GM19438 (cell line): ENCODE measurements at regions not wholly inside any gene's neighbourhood (a gene's known extent, or its start where the extent isn't known, plus 50 kb on each side); places are given as distances from the start of the nearest gene placed in this dataset.

Experiments
- ATAC-seq: cut with Tn5 transposase; IDR thresholded peaks from one replicate; pipeline ENCODE4 v1.9.1; 2021; ENCODE audit warnings: low read depth; ENCODE audit not compliant: unreplicated experiment

- no peak for ATAC-seq
Measured at GRCh38 chr3:28726840-28727239, 378.2 kb upstream of the AZI2 start.

- no peak for ATAC-seq
Measured at GRCh38 chr3:28727307-28727706, 378.7 kb upstream of the AZI2 start.

DNA sequence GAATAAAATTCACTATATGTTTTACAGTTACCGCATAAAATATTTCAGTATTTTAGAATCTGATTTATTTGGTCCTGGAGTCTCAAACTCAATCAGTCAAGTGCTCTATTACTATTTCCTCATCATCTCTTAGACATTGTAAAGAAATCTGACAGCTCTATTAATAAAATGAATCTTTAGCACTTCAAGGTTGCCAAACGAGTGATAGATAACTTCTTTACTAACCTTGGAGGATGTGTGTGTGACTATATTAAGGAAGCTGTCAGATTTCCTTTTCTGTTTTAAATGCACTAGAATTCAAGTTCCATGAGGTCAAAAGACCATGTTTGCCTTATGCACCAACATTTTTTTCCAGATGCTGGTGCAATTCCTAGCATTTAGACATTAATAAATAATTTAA, 389.8 kb upstream of the AZI2 start:
- no peak for ATAC-seq

- no peak for ATAC-seq
Measured at GRCh38 chr3:28739647-28740046, 391.0 kb upstream of the AZI2 start.

DNA sequence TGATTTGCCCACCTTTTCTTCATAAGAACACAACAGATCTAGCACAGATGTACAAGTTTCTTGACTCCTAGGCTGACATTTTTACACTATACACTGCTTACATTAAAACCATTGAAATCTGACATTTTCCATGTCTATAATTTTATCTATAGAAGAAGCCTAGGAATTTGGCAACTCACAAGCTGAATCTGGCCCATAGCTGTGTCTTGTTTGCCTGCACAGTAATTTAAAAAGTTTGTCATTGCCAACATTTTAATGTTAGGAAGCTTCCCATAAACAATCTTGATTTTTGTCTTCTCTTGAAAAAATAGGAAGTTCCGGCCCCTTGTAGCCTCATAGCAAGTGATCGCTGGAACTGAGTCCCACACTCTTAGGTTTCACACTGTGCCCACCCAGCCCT, 394.6 kb upstream of the AZI2 start:
- no peak for ATAC-seq

- ATAC-seq = no peak
Measured at GRCh38 chr3:28743831-28744230, 395.2 kb upstream of the AZI2 start.

DNA sequence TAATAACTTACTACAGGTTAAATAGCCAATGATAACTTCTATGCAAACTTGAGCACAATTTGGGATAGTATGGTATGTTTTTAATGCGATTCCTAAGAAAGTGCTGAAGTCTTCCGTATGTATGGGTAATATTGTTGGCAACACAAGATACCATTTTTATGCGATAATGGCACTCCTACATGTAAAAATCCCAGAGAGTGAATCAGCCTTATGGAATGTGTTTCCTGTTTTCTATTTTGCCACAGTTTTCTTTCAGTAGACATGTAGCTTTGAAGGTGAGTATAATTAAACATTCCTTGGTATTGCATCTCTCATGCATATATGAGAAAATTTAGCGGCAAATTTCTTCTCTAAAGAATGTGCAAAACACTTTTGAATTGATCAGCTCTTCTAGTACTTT, 396.8 kb upstream of the AZI2 start:
- ATAC-seq = no peak

DNA sequence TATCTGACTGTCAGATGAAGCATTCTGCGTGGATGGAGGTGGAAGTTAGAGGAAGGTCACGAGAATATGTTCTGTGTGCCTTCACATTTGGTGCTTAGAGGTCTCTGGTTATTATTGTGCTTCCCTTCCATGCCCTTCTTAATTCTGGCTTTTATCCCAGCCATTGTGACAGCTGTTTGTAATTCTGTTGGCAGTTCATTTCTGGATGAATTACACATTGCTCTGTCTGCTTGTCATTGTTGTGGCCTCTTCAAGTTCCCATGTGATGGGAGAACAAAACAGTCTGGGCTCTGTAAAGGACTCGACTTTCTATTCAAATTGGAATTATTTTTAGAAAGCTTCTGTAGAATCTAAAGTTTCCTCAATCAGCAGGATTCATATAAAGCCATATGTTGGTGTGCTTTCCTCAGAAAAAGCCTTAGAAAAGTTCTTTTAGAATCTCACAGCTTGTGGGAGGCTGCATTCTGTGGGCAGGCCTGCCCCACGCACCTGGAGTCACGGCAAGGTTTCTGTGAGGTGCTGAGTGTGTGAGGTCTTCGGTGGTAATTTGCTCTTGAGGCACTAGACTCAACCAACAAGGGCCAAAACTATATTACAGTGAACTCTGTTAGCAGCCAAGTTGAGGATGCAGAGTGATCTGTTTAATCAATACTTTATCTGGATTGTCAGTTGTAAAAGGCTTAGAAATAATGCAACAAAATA, 397.4 kb upstream of the AZI2 start:
- no peak for ATAC-seq

DNA sequence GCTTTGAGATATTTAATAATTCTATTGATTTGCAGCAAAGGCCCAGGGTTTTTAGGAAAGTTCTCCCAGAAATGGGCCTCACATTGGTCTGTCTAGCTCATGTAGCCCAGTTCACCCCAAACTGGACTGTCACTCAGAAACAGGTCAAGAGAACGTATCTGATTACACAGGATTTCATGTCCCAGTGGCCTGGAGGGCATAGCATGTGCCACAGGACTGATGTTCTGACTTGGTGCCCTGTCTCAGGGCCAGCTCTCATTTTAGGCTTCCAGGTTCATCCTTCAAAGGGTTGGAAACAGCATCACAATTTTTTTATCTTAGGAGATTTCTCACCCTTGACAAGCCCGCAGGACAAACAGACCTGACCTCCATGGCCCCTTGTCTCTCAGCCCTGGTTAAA, 398.4 kb upstream of the AZI2 start:
- no peak for ATAC-seq

- ATAC-seq = no peak
Measured at GRCh38 chr3:28751864-28752263, 403.2 kb upstream of the AZI2 start.

- ATAC-seq = no peak
Measured at GRCh38 chr3:28752290-28752689, 403.7 kb upstream of the AZI2 start.

GRCh38 chr3:28756056-28756455, 407.4 kb upstream of the AZI2 start:
- no peak for ATAC-seq

DNA sequence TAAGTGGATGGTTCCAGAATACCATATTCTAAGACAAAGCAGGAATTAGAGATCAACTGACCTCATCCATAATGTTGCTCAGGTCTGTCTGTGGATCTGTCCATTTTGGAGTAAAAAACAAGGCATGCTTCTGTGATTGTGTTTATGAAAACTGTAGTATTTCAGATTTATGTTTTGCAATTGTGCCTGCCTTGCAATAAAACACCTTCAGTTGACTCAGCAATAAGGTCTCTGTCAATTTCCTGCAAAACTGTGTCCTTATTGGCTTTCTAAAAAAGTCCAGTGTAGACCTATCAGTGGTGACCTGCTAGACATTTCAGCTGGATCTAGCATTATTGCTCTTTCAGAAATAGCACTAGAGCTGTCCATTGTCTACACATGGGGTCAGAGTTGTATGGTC, 409.5 kb upstream of the AZI2 start:
- ATAC-seq = no peak

DNA sequence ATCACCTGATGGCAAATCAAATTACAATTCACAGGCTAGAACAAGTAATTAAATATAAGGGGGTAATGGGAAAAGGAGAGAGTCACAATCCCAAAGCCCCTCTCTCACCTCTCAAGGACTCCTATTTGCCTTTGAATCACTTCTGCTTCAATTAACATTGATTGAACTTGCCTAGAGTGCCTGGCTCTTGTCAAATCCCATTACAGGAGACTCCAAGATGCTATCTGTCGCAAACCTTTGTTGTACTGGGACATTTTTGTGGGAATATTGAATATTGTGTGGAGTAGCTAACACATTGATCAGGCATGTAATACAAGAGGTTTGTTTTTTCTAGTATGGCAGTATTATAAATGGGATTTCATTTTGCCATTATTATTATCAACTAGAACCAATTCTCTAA, 412.8 kb upstream of the AZI2 start:
- no peak for ATAC-seq

- no peak for ATAC-seq
Measured at GRCh38 chr3:28765194-28765593, 416.6 kb upstream of the AZI2 start.

DNA sequence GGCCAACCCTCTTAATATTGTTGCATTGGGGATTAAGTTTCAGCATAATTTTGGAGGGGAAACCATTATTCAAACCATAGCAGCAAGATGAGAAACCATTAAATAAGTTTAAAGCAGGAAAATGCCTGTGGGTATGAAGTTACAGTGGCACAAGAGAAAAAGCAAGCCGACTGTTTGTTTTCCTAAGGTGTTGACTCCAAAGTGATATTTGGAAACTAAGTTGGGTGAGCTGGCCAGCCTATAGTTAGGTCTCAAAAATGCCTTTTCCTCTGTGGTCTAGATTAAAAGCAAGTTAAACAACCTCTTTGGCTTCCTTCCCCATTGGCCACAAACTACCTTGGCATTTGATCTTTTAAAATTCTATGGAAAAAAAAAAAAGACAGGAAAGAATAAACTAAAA, 419.8 kb upstream of the AZI2 start:
- no peak for ATAC-seq

GRCh38 chr3:28777806-28778475, 429.3 kb upstream of the AZI2 start:
- ATAC-seq = no peak

DNA sequence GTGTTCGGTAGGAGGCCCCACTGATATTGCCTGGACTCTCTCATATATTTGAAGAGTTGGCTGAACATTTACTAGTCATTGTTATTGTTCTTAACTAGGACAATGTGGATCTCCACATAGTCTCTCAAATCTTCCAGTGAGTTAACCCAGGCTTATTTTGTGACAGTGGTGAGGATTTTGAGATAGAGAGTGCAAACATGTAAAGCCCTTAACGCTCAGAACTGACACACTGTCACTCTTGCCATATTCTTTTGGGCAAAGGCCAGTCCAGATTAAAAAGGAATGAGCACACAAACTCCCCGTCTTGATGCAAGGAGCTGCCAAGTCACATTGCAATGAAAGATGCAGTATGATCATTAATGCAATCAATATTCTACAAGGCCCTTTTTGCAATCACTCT, 431.9 kb upstream of the AZI2 start:
- no peak for ATAC-seq

DNA sequence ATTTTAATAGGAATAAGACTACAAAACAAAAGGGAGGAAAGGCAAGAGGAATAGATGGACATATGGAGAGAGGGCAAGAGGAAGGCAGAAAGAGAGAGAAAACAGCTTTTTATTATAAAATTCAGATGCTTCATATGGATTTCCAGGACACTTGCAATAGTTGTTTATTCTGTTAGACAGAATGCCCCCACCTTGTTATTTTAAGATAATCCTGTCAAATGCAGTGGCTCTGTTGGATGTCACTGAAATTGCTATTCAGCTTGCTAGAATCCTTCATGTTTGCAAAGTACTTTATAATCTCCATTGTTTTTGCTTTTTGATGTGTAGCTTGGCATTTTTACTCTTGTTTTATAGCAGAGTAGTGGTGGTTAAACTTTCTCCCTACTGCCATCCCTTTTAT, 432.4 kb upstream of the AZI2 start:
- ATAC-seq = no peak

DNA sequence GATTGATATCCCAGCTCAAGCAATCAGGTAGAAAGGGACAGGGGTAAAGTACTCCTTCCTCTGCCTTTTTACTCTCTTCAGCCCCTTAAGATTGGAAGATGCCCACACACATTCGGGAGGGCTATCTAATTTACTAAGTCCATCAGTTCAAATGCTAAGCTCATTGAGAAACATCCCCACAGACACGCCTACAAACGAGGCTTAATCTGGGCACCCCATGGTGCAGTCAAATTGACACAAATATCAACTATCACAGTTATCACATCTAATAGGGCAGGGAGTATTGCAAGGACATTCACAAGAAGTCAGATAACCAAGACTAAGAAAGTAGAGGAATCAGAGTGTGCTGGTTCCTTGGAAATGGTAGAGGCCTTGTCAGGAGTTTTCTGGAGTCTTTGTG, 437.8 kb upstream of the AZI2 start:
- ATAC-seq = no peak

DNA sequence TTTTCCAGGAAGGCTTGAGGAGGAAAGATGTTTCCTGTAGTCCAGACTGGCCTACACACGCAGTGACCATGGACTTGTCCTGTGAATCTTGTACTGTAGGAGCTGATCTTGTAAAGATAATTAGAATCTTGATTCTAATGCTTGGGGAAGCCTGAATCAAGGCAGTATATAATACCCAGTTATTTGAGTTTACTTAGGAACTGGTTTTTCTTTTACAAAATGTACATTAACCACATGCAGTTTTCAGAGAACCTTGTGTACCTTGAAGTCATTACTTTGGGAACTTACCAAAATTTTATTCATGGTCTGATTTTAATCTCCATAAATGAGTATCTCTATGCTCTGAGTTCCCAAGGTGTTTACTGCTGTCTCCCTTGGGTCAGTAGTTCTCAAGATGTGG, 439.9 kb upstream of the AZI2 start:
- ATAC-seq = no peak

GRCh38 chr3:28791713-28792255, 443.2 kb upstream of the AZI2 start:
- no peak for ATAC-seq
